ENCODE measurements at regions not wholly inside any gene's neighbourhood (a gene's known extent, or its start where the extent isn't known, plus 50 kb on each side); places are given as distances from the start of the nearest gene placed in this dataset.

GRCh38 chr2:234669001-234669400 lies 172.1 kb upstream of the ARL4C start:
- TF ChIP-seq, protein P1, sequence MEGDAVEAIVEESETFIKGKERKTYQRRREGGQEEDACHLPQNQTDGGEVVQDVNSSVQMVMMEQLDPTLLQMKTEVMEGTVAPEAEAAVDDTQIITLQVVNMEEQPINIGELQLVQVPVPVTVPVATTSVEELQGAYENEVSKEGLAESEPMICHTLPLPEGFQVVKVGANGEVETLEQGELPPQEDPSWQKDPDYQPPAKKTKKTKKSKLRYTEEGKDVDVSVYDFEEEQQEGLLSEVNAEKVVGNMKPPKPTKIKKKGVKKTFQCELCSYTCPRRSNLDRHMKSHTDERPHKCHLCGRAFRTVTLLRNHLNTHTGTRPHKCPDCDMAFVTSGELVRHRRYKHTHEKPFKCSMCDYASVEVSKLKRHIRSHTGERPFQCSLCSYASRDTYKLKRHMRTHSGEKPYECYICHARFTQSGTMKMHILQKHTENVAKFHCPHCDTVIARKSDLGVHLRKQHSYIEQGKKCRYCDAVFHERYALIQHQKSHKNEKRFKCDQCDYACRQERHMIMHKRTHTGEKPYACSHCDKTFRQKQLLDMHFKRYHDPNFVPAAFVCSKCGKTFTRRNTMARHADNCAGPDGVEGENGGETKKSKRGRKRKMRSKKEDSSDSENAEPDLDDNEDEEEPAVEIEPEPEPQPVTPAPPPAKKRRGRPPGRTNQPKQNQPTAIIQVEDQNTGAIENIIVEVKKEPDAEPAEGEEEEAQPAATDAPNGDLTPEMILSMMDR (IDR thresholded peaks at IDR 0.05): no peak
- no peak for TF ChIP-seq POLR2A (IDR thresholded peaks at IDR 0.05)
